Activated CD4-positive, alpha-beta T cell treated with anti-CD3 and anti-CD28 coated beads, Interleukin-2, amount 50 U/mL, for 24 hours (primary cell): ENCODE measurements at regions not wholly inside any gene's neighbourhood (a gene's known extent, or its start where the extent isn't known, plus 50 kb on each side); places are given as distances from the start of the nearest gene placed in this dataset.
"Not testable (repeated sequence)": the region's sequence is repeated elsewhere in the genome, so short reads cannot be mapped to it uniquely, and the experiment has no call there.

ENCODE experiments used
- DNase-seq, 2 donors: peaks; one replicate each; pipeline ENCODE4 v3.0.0-alpha.2; 2020; ENCODE audit warnings: low read depth in 1 of 2, low spot score in 1 of 2

- no peak for DNase-seq
These were observed 101.6 kb upstream of the TARDBP start for GRCh38 chr1:10910681-10911489.

- DNase-seq = no peak
These were observed 100.8 kb upstream of the TARDBP start for GRCh38 chr1:10911490-10912166.

GRCh38 chr1:10912441-10912840 lies 100.0 kb upstream of the TARDBP start:
- no peak for DNase-seq

GRCh38 chr1:10914056-10914455 lies 98.4 kb upstream of the TARDBP start:
- DNase-seq = no peak

DNA sequence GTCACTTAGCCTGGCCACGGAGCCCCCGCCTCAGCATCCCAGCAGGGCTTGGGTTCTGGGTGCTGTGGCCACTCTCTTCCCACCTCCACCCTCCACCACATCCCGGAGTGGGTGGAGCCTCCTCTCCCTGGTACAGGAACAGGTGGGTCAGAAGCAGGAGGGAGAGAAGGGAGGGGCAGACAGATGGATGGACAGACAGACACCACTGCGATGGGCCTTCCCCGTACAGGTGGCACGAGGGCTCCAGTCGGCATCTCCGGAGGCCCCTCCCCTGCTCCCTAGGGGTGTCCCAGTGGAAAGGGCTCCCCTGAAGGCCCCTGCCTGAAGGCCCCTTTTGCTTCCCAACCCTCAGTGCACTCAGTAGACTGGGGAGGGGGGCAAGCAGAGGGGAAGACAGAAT lies 96.9 kb upstream of the TARDBP start:
- no peak for DNase-seq

DNA sequence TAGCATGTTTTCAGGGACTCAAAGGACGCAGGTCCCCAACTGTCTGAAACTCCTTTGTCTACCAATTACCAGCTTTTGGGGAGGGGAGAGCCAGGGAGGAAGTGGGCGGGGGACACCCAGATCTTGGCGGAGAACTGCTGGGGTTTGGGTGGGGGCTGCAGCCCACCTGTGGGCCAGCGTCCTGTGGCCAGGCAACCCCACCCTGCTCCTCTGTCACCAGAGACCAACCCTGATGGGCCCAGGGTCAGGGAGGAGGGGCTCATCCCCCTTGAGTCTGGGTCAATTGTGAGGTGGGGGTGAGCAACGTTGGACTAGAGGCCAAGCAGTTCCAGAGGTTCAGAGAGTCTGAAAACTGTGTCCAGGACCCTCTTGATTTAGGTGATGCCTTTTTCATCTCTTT lies 96.1 kb upstream of the TARDBP start:
- DNase-seq = no peak

GRCh38 chr1:10916991-10917390 lies 95.5 kb upstream of the TARDBP start:
- DNase-seq = no peak

- DNase-seq = no peak
These were observed 94.7 kb upstream of the TARDBP start for GRCh38 chr1:10917513-10918454.

- no peak for DNase-seq
These were observed 93.9 kb upstream of the TARDBP start for GRCh38 chr1:10918531-10918930.

DNA sequence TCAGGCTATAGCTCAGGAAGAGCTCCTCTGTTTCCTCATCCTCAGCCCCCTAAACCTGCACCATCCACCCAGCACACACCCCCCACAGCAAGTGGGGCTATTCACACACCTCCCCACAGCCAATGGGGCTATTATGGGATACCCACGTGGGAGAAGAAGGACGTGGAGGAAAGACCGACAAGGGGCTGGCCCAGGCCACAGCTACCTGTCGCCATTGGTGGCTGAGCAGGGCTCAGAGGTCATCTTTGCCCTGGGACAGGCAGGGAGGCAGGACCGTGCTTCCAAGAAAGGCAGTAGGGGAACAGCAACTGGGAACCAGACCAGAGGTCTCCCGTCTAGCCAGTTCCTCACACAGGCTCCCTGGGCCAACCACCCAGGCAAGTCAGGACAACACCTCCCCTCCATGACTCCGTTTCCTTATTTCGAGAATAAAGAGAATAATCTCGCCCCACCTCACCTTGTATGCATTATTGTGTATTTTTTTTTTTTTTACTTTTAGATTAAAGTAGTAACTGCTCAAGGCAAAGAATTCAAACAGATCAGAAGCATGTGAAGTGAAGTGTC lies 92.3 kb upstream of the TARDBP start:
- no peak for DNase-seq

DNA sequence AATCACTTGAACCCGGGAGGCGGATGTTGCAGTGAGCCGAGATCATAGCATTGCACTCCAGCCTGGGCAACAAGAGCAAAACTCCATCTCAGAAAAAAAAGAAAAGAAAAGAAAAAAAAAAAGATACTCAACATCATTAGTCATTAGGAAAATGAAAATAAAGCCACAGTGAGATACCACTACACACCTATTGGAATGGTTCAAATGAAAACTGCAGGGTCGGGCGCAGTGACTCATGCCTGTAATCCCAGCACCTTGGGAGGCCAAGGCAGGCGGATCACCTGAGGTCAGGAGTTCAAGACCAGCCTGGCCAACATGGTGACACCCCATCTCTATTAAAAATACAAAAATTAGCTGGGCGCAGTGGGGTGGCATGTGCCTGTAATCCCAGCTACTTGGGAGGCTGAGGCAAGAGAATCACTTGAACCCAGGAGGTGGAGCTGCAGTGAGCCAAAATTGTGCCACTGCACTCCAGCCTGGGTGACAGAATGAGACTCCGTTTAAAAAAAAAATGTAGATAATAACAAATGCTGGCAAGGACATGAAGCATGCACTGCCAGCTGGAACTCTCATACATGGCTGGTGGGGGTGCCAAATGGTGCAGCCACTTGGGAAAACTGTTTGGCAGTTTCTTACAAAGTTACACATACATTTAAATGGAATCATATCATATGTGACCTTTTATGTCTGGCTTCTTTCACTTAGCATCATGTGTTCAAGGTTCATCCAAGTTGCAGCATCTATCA lies 90.0 kb upstream of the TARDBP start:
- not testable (repeated sequence) for DNase-seq

DNA sequence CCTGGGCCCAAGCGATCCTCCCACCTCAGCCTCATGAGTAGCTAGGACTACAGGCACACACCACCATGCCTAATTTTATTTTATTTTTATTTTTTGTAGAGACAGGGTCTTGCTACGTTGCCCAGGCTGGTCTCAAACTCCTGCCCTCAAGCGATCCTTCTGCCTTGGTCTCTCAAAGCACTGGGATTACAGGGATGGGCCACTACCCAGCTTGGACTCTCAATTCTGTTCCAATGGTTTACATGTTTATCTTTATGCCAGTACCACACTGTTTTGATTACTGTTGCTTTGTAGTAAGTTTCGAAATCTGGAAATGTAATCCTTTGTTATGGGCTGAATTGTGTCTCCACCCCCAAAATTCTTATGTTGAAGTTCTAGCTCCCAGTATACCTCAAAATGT lies 88.4 kb upstream of the TARDBP start:
- no peak for DNase-seq

DNA sequence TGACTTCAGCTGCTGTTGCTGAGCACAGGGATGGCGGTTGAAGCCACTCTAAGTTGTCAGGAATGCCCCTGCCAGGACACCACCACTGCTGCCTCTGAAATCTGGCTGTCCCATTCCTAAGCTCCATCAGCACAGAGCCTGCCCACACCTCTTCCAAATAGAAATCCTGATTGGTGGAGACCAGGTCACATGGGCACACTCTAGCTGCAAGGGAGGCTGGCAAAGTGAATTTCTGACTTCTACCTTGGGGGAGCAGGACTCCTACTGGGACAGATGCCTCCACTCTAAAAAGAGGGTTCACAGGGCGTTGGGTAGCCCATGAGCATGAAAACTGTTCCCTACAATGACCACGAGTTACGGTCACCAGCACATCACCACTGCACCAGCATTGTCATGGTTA lies 83.8 kb upstream of the TARDBP start:
- DNase-seq = no peak

DNA sequence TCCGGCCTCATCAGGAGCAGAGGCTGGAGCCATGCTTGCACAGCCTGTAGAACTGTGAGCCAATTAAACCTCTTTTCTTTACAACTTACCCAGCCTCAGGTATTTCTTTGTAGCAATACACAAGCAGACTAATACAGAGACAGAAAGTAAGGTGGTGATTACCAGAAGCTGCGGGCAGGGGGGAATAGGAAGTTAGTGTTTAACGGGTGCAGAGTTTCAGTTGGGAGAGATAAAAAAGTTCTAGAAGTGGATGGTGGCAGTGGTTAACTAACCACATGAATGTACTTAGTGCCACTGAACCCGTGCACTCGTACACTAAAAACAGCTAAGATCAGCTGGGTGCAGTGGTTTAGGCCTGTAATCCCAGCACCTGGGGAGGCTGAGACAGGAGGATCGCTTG lies 80.4 kb upstream of the TARDBP start:
- no peak for DNase-seq

DNA sequence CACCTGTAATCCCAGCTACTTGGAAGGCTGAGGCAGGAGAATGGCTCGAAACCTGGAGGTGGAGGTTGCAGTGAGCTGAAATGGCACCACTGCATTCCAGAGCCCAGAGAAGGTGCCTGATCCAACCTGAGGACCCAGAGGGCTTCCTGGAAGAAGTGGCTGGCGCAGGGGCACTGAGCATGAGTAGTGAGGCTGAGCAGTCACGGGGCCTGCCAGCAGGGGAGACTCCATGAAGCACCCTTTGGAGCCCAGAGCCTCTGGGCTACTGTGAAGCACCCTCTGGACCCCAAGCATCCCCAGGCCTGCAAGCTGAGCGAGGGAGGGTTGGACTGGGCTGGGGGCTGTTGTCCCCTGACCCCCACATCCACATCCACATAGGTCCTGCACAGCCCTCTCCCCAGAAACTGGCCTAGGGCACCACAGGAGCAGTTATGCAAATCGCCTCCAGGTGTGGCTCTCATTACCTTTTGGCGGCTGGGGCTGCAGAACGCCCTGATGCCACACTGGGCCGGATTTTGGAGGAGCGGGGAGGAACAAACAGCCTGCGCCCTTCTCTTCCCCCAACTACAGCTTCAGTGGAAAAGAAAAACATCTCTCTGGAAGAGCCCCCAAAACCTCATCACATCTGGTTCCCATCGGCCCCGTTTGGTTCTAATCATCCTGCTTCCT lies 78.2 kb upstream of the TARDBP start:
- DNase-seq = no peak

DNA sequence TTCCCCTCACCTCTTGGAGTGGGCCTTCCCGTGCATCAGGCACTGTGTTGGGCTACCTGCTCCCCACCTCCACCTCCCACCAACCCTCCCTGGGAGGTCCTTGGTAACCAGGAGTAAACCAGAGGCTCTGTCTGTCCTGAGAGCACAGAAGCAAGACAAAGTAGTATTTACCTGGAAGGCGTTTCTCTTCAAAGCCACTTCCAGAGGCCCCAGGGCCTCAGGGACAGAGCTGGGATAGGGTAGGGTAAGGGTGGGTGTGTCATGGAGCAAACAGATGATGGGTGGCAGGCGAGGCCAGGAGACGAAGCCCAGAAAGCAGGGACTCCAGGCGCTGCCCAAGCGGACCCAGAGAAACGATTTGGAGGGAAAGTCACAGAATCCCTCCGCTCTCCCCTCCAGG lies 77.2 kb upstream of the TARDBP start:
- DNase-seq = no peak

DNA sequence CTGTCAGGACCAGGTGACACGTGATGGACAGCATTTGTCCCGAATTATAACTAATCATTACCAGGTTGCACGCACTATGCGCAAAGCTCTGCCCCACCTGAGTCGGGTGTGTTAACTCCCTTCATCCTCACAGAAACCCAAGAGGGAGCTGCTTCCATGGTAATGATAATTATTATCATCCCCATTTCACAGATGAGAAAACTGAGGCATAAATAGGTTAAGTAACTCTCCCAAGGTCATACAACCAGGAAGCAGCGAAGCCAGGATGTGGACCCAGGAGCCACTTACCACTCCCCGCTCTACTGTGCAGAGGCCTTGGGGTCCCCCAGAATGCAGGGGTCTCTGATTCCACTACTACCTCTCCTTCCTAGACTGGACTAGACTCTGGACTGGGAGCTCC lies 76.7 kb upstream of the TARDBP start:
- DNase-seq = no peak

DNA sequence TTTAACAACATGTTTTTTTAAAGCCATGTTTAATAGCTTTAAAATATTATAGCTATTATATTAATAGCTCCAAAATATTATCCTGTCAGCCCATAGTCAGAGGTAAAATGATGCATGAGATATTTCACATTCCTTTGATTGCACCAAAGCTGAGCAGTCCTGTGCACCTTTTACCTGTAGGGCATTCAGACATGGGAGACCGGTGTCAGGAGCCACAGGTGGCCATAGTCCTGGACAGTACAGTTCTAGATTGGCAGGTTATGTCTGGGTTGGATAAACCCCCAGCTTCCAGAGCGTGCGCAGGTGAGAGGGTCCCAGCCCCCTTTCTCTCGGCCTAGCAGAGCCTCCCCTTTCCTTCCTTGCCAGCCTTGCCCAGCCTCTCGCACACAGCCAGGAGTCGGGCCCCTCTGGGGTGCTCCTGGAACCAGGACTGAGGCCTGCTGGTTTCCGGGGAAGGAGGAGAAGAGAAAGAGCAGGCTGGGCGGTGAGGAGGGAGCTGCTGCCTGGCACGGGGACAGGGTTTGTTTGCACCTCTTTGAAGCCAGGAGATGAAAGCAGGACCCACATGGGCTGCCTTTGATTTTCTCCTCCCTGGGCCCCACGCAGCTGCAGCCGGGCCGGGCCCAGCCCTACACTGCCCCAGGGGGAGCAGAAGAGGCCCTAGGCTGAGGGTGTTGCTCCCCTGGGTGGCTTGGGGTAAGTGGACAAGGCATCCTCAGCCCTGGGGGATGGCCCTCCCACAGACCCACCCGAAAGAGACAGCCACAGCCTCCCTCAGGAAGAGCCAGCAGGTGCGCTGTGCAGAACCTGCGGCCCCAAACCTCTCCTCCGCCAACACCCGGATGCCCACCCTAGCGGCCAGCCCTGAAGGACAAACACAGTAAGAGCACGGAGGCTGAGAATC lies 75.2 kb upstream of the TARDBP start:
- DNase-seq = no peak

DNA sequence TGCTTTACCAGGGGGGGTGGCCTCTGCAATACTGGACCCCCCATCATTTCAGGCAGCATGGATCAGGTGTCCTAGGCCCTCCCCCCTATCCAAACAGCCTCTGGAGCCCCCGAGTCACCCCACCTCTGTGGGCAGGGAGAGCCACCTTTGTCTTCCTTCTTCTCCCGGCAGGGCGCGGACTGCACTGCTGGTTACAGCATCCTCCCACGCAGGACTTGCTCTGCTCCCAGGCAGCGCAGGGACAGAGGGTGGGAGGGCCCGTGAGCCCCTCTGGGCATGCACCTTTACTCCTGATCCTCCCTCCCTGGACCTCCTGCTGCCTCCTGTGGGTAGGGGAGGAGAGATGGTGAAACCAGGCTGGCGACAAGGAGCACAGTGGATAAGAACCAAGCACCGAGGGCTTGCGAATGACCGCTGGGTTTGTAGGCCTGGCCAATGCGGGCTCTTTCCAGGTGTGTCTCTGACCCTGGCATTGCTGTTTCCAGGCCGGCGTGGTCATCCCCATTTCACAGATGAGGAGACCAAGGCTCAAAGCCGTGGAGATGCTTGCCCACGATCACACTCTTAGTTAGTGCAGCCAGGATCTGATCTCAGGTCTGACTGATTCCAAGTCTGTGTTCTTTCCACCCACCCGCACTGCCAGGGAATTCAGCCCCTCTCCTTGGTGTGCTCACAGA lies 73.6 kb upstream of the TARDBP start:
- no peak for DNase-seq
